NCI-H526 (cell line): ENCODE measurements at regions not wholly inside any gene's neighbourhood (a gene's known extent, or its start where the extent isn't known, plus 50 kb on each side); places are given as distances from the start of the nearest gene placed in this dataset.
A peak's percentile ranks its signal among the peaks of the same experiment; 100 is the strongest.

Experiments used
- DNase-seq, 2 experiments: peaks; one replicate each; lab custom pipeline; 2025; lab: John Stamatoyannopoulos, UW

DNA sequence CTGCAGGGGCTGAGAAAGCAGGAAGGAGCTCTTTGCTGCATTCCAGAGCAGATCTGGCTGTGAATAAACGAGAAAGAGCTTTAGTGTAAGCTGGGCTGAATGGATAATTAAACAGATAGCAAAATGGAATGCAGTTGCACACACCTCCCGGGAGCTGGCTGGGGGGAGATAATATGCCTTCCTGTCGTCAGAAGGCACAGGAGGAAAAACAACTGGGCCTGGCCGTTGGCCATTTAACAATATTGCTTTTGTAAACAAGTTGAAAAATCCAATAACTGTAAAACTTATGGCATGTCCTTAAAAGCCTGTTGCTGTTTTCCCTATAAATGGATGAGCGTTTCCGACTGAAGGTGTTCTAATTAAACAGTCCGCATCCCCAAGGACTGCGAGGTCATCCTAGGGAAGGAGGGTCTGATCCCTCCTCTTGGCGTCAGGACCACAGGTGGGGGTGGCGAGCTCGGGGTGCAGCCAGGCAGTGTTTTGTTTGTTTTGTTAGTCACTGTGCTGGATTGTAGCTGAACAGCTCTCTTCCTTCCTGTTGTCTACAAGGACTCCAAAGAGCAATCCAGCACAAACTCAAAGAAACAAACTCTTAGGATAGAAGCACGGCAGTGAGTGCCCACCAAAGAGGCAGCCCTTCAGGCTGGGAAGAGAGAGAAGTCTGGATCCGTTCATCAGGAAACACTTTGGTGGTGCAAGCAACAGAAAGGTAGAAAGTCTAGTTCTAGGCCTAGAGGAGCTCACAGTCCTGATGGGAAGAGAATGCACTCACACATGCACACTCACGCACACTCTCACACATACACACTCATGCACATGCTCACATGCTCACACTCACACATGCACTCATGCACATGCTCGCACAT is 133.4 kb upstream of the SMAD3 start:
- peak in 1 of 2 experiments; percentile 8 for DNase-seq

GRCh38 chr15:66932634-66933024 is 132.8 kb upstream of the SMAD3 start:
- no peak for DNase-seq

DNA sequence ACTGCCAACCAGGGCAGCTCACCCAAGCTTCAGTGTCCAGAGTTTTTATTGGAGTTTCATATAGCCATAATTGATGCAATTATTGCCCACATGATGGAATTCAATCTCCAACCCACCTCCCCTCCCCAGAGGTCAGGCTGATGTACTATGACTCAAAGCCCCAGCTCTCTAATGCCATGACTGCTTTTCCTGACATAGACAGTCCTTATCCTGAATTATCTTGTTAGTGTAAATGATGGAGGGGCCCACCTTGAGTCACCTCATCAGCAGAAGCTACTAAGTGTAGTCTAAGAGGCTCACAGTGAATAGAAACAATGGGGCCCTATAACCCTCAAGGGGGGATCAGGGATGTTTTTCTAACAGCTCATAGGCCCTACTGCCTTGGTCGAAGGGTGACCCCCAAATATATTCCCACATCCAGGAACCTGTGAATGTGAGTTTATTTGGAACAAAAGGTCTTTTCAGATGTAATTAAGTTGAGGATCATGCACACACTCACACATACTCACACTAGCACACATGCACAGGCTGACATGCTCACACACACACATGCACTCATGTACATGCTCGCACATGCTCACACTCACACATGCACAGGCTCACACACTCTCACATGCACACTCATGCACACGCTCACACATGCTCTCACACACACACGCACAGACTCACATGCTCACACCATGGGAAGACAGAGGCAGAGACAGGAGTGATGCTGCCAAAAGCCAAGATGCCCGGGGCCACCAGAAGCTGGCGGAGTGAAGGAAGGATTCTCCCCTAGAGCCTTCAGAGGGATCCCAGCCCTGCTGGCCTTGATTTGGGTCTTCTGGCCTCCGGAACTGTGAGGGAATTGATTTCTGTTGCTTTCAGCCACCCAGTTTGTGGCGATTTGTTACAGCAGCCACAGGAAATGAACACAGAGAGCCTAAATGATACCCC is 131.2 kb upstream of the SMAD3 start:
- DNase-seq, result no peak

DNA sequence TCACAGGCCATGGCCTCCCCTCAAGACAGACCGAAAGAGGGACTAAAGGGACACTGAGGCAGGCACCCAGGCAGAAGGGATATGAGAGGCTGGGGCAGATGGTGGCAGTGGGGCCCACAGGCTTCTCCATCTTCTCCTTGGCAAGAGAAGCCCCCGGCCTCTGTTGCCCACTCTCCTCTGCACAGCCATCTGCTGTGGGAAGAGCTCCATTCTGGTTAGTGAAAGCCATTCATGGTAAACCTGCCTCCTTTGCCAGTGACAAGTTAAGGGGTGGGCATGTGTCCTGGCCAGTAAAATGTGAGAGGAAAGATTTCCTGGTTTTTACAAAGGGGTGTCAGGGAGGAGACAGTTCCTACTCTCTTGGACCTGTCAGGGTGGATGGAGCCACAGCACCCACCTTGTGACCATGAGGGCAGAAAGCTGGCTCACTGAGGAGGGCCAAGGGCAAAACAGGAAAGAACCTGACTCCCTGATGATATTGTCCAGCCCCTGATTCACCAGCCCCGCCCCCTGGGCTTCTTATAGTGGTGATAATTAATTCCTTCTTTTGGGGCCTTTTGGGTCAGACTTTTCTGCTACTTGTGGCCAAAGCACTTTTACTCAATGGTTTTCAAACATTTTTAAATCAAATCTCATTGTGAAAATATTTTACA is 130.4 kb upstream of the SMAD3 start:
- no peak for DNase-seq

DNA sequence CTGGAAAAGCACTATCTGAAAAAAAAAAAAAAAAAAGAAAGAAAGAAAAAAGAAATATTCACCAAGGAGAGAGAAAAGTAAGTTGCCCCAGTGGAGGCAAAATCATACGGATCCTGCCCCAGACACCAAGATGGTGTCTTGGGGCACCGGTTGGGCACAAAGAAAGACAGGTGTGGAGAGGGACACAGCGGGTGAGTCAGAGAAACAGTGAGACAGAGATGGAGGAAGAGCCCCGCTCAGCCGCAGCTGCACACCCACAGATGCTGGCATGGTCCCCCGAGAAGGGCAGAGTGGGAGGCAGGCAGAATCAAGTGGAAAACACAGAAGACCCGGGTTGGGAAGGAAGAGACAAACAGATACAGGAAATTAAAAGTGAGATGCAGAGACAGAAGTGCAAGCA is 129.7 kb upstream of the SMAD3 start:
- no peak for DNase-seq

DNA sequence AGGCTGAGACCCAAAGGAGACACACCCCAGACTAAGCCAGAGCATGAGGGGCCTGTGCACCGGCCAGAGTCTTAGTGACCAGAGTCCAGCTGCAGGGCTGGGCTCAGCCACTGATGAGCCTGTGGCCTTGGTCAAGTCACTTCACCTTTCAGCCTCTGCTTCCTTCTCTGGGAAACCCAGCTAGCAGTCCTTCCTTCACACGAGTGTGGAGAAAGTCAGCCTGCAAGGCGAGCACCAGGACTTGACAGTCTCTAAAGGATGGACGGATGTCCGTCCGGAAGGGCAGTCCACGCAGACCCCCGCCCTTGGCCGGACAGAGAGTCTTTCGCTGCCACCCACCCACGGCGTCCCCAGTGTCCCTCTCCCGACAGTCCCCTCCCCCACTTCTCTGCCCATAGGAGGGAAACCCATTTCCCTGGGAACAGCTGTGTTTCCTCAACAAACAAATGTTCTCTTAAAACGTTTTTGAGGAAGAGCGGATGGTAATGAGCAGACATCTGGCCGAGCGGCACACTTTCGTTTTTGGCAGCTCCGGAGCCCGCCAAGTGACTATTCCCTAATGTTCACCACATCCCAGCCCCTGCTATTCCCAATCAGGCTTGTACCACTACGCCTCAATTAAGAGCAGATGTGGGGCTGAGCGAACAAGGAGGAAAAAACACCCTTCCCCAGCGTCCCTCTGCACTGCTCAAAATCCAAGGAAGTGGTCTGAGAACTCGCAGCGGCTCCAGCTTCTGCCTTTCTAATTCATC is 129.1 kb upstream of the SMAD3 start:
- DNase-seq, result no peak

DNA sequence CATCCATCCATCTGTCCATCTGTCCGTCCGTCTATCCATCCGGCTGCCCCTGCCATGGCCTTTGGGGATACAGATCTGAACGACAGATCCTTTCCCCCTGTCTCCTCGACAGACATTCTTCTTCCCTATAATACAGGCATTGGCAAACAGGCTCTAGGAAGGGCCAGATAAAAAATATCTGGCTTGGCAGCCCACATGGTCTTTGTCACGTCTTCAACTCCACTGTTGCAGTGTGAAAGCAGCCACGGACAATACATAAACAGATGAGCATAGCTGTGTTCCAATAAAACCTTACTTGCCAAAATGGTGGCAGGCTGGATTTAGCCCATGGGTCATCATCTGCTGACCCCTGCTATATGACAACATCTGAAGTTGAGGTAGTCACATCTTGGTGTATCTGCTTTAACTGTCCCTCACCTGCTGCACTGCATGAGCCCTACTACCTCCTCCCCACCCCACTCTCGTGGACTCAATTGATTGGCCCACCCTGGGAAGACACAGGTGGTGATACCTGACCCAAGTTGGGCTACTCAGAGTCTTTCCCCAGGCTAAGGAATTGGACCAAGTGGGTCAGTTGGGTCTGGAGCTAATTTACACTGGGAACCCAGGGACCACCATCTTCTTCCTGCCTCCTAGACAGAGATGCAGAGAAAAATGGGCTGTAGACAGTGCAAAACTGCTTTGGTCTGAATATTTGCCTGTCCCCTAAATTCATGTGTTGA is 128.4 kb upstream of the SMAD3 start:
- DNase-seq, result no peak

DNA sequence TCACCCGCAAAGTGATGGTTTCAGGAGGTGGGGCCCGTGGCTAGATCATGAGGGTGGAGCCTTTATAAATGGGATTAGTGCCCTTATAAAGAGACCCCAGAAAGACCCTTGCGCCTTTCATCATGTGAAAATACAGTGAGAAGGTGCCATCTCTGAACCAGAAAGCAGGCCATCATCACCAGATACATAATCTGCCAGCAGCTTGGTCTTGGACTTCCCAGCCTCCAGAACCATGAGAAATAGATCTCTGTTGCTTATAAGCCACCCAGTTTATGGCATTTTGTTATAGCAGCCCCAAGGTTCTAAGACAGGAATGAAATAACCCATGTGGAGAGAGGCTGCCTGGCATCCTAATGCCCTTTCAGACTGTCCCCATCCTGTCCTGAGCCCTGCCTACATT is 127.8 kb upstream of the SMAD3 start:
- no peak for DNase-seq

DNA sequence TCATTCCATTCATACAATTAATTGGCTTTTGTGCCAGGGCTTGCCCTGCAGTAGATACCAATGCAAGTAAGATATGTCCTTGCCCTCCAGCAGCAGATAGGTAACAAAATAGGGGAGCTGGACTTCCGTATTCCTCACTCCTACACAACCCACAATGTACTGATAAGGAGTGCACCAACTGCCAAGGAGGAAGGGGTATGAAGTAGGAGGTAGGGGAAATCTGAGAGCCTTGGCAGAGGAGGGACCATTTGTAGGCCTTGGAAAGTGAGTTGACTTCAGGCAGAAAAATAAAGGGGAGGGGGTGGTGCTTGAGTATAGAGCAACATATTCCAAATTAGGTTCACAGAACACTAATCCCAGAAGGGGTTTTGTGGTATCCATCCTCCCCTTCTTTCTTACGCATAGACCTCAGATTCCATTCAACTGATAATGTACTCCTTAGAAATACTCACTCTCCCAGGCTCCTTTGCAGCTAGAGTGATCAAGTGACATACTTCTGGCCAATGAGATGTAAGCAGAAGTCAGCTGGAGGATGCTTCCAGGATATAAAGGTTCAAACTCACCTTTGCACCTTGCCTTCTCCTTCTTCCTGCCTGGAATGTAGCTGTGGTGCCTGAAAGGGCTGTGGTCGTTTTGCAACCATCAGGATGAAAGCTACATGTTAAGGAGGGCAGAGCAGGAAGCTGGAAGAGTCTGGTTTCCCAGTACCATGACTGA is 127.1 kb upstream of the SMAD3 start:
- no peak for DNase-seq

DNA sequence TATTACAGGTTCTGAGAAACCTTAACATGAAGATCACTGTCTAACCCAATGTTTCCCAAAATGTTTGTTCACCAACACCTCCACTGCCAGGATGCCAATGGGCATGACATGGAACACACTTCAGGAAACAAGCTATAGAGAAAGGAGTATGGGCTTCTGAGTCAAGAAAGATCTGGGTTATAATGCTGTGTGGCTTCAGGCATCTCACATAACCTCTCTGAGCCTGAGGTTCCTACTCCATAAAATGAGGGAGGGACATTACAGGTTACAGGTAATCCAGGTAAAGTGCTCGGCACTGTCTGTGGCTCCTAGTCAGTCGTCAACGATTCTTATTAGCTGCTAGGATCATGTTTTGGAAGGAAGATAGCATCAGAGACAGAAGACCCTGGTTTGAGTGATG is 126.4 kb upstream of the SMAD3 start:
- no peak for DNase-seq

DNA sequence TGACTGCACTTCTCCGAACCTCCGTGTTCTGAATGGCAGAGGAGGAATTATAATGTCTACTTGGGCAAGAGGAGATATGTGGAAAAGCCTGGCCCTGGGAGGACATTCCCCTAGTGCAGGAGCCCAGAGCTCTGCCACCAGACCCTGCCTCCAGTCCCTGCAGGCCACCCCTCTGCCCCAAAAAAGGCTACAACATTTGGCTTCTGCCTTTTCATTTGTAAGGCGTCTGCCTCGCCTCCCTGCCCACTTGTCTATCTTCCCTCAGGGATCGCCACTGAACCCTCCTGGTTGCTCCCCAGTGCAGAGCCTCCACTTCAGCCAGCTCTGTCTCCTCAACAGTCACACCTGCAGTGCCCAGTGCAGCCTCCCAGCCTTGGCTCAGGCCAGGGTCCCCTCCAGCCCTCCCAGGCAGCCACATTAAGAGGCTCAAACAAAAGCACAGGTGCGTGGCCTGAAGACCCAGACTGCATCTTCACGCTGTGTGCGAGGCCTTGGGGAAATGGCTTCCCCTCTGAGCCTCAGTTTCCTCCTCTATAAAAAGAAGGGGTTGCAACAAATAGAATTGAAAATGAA is 125.9 kb upstream of the SMAD3 start:
- no peak for DNase-seq

- no peak for DNase-seq
These were observed 125.0 kb upstream of the SMAD3 start for GRCh38 chr15:66940368-66940767.

GRCh38 chr15:66941108-66941711 is 124.2 kb upstream of the SMAD3 start:
- DNase-seq, result no peak

- no peak for DNase-seq
These were observed 123.6 kb upstream of the SMAD3 start for GRCh38 chr15:66941791-66942190.

- DNase-seq, result no peak
These were observed 122.6 kb upstream of the SMAD3 start for GRCh38 chr15:66942649-66943390.

GRCh38 chr15:66943456-66944095 is 121.8 kb upstream of the SMAD3 start:
- DNase-seq, result peak; percentile 89 to 93

DNA sequence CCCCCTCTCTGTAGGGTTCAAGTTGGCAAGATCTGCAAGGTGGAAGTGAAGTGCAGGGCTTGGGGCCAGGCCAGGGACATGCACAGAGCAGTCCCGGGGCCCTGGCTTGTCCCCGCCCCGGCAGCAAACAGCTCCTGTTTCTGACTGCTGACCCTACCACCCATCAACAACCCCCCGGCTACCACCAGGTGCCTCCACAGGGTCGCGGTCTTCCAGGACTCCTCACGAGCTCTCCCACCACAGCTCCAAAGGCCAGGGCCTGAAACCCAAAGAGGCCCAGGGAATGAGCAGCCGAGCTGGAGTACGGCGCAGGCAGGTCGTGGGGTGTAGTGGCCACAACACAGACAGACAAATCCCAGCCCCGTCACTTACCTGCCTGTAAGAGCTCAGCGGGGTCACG is 121.3 kb upstream of the SMAD3 start:
- DNase-seq, result no peak

DNA sequence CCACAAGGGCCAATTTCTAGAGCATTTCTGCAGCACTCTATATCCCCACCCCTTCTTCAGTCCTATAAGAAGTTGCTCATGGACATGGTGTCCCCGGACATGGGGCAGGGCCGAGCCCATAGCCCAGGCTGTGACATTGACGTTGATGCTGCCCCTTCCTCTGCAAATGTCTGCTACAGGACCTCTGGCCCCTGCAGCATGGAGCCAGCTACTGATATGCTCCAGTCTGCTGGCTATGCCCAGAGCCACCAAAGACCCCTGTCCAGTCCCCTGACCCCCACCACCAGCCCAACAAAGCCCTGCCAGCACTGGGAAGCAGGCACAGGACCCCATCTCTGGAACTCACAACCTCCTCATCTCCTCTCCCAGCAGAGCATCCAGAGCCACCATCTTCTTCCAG is 120.1 kb upstream of the SMAD3 start:
- no peak for DNase-seq
